SK-N-SH (cell line): ENCODE measurements at regions not wholly inside any gene's neighbourhood (a gene's known extent, or its start where the extent isn't known, plus 50 kb on each side); places are given as distances from the start of the nearest gene placed in this dataset.

ENCODE experiments used
- CTCF ChIA-PET: fragments of 300-600, 350-600 bp; formaldehyde crosslinking; extraction: SDS; loops from one replicate; lab custom pipeline; 2021; lab: Yijun Ruan, JAX
- POLR2A ChIA-PET: fragments of 350-600 bp; sonication (Branson Sonifier 250); formaldehyde crosslinking; extraction: SDS; loops from one replicate; lab custom pipeline; 2020; ENCODE audit warnings: antibody characterized with exemption, inconsistent platforms; lab: Yijun Ruan, JAX
- DNase-seq: peaks from one replicate; pipeline ENCODE4 v3.0.0; 2012
- H2AFZ ChIP-seq: fragments of 200-600 bp; sonication (generic); 2 replicates; pipeline ENCODE4 v1.8.1; 2016; ENCODE audit warnings: antibody characterized with exemption, mild to moderate bottlenecking, low read depth
- H3F3A ChIP-seq: fragments of 200-600 bp; sonication (generic); replicated peaks from 2 replicates; pipeline ENCODE3; 2016; ENCODE audit warnings: antibody characterized with exemption, mild to moderate bottlenecking; ENCODE audit not compliant: insufficient read depth
- H3K27ac ChIP-seq, 2 experiments: fragments of 200-500 bp in 1 of 2; fragments of 200-600 bp in 1 of 2; sonication (Bioruptor generic) in 1 of 2; sonication (generic), shearing (Covaris generic) in 1 of 2; 2 replicates each; pipeline versions ENCODE4 v1.5.1 to v1.6.1; 2014 to 2016; ENCODE audit warnings: low read depth in 2 of 2, inconsistent platforms in 1 of 2, low read length in 1 of 2, mild to moderate bottlenecking in 1 of 2, mixed read lengths in 1 of 2
- H3K27me3 ChIP-seq: fragments of 200-600 bp; sonication (generic), shearing (Covaris generic); 2 replicates; pipeline ENCODE4 v1.6.1; 2016; ENCODE audit warnings: mixed run types; ENCODE audit not compliant: insufficient read depth
- H3K36me3 ChIP-seq, 2 experiments: fragments of 200-500 bp in 1 of 2; fragments of 200-600 bp in 1 of 2; sonication (Bioruptor generic) in 1 of 2; sonication (generic) in 1 of 2; replicated peaks in 1 of 2; 2 replicates each; pipeline versions ENCODE3 to v1.5.1; 2014 to 2016; ENCODE audit warnings: low read length in 1 of 2, mild to moderate bottlenecking in 1 of 2; ENCODE audit not compliant: insufficient read depth in 2 of 2, control insufficient read depth in 1 of 2
- H3K4me1 ChIP-seq, 2 experiments: fragments of 200-500 bp in 1 of 2; fragments of 200-600 bp in 1 of 2; sonication (Bioruptor generic) in 1 of 2; sonication (generic), shearing (Covaris generic) in 1 of 2; 2 replicates each; pipeline versions ENCODE4 v1.5.1 to v1.6.1; 2014 to 2016; ENCODE audit warnings: low read depth in 1 of 2, low read length in 1 of 2, mixed run types in 1 of 2; ENCODE audit not compliant: insufficient read depth in 2 of 2, control insufficient read depth in 1 of 2
- H3K4me2 ChIP-seq: fragments of 200-600 bp; sonication (generic), shearing (Covaris generic); 2 replicates; pipeline ENCODE4 v1.6.1; 2017; ENCODE audit warnings: mixed run types
- H3K4me3 ChIP-seq, 2 experiments: fragments of 200-500 bp in 1 of 2; fragments of 200-600 bp in 1 of 2; sonication (Bioruptor generic) in 1 of 2; sonication (generic), shearing (Covaris generic) in 1 of 2; 2 replicates each; pipeline versions ENCODE4 v1.5.1 to v1.8.1; 2014 to 2016; ENCODE audit warnings: low read depth in 2 of 2, inconsistent platforms in 1 of 2, low read length in 1 of 2, mild to moderate bottlenecking in 1 of 2, mixed read lengths in 1 of 2, moderate library complexity in 1 of 2
- H3K79me2 ChIP-seq: fragments of 200-600 bp; sonication (generic); 2 replicates; pipeline ENCODE4 v1.8.1; 2017; ENCODE audit warnings: mild to moderate bottlenecking; ENCODE audit not compliant: insufficient read depth
- H3K9ac ChIP-seq: fragments of 200-600 bp; sonication (generic); 2 replicates; pipeline ENCODE4 v1.6.1; 2017; ENCODE audit warnings: mixed run types
- H3K9me2 ChIP-seq: fragments of 200-600 bp; sonication (generic); 2 replicates; pipeline ENCODE4 v1.6.1; 2017; ENCODE audit warnings: mixed run types
- H3K9me3 ChIP-seq: fragments of 200-600 bp; sonication (generic); 2 replicates; pipeline ENCODE4 v1.6.1; 2017; ENCODE audit warnings: mixed run types, mild to moderate bottlenecking, moderate library complexity
- H4K20me1 ChIP-seq: fragments of 200-600 bp; sonication (generic); 2 replicates; pipeline ENCODE4 v1.6.1; 2017; ENCODE audit warnings: mild to moderate bottlenecking, mixed run types; ENCODE audit not compliant: insufficient read depth
- CHD2 ChIP-seq: fragments of 150-350 bp; IDR thresholded peaks from 2 replicates; pipeline ENCODE4 v1.6.1; 2018; ENCODE audit warnings: low read length; ENCODE audit not compliant: partially characterized antibody
- EZH2phosphoT487 ChIP-seq: fragments of 200-600 bp; sonication (generic); IDR thresholded peaks from 2 replicates; pipeline ENCODE4 v1.6.1; 2017; ENCODE audit warnings: low read depth, mixed run types, mild to moderate bottlenecking, antibody characterized with exemption, moderate library complexity, borderline replicate concordance
- GABPA ChIP-seq: IDR thresholded peaks from 2 replicates; pipeline ENCODE4 v1.4.0; 2012; ENCODE audit warnings: low read depth, mild to moderate bottlenecking
- GATA2 ChIP-seq: sonication (generic); formaldehyde crosslinking; IDR thresholded peaks from 2 replicates; pipeline ENCODE4 v1.5.0; 2020; ENCODE audit warnings: mild to moderate bottlenecking, missing genetic modification reagents
- JUND ChIP-seq: IDR thresholded peaks from 2 replicates; pipeline ENCODE4 v1.4.0; 2012
- MAX ChIP-seq: IDR thresholded peaks from 2 replicates; pipeline ENCODE4 v1.4.0; 2012; ENCODE audit warnings: low read depth
- MEF2A ChIP-seq: IDR thresholded peaks from 2 replicates; pipeline ENCODE4 v1.4.0; 2012; ENCODE audit warnings: low read depth, borderline replicate concordance
- MXI1 ChIP-seq: IDR thresholded peaks from 2 replicates; pipeline ENCODE4 v1.6.1; 2012; ENCODE audit warnings: mild to moderate bottlenecking, low read depth, low read length, improper control_type of control experiment
- NFIC ChIP-seq: IDR thresholded peaks from 2 replicates; pipeline ENCODE4 v1.4.0; 2012; ENCODE audit warnings: borderline replicate concordance
- POLR2AphosphoS5 ChIP-seq: IDR thresholded peaks from 2 replicates; pipeline ENCODE4 v1.6.1; 2012; ENCODE audit warnings: low read depth, low read length
- RAD21 ChIP-seq: IDR thresholded peaks from 2 replicates; pipeline ENCODE4 v1.6.1; 2012; ENCODE audit warnings: mild to moderate bottlenecking, low read length
- RXRA ChIP-seq: IDR thresholded peaks from 2 replicates; pipeline ENCODE4 v1.4.0; 2012; ENCODE audit warnings: low read depth, mild to moderate bottlenecking, borderline replicate concordance
- SMC3 ChIP-seq: IDR thresholded peaks from 2 replicates; pipeline ENCODE4 v1.6.1; 2012; ENCODE audit warnings: low read depth, low read length, improper control_type of control experiment
- TAF1 ChIP-seq: IDR thresholded peaks from 2 replicates; pipeline ENCODE4 v1.6.1; 2012; ENCODE audit warnings: low read depth, mild to moderate bottlenecking, low read length, moderate library complexity, borderline replicate concordance
- TEAD4 ChIP-seq: IDR thresholded peaks from 2 replicates; pipeline ENCODE4 v1.4.0; 2012; ENCODE audit warnings: mild to moderate bottlenecking, borderline replicate concordance; ENCODE audit not compliant: insufficient read depth
- YY1 ChIP-seq: IDR thresholded peaks from 2 replicates; pipeline ENCODE4 v1.4.0; 2012; ENCODE audit warnings: low read depth, mild to moderate bottlenecking
- WGBS: methylation state at CpG from one replicate; pipeline ENCODE4 v1.1.6; 2017; ENCODE audit warnings: low lambda C conversion rate; 5-methylcytosine and 5-hydroxymethylcytosine counted together
- TF ChIP-seq, protein P1 (sequence below): IDR thresholded peaks from 2 replicates; pipeline ENCODE4 v1.6.1; 2012; ENCODE audit warnings: mild to moderate bottlenecking, low read depth, low read length, moderate library complexity

DNA sequence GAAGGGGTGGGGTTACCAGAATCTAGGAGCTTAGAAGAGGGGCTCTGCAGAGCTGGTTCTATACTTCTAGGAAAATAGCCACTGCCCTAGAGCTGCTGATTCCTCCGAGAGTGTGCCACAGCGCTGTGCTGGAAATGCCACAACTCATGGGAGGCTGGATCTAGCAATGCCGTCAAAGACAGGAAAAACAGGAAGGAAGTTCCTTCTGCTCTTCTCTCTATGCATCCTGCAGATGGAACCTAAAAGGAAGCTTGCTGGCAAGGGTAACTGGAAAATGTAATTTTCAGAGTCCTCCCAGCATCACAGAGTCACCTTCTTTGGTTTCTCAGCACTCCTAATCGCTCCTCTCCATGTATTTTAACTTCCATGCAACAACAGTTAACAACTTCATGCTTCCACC, 121.2 kb upstream of the TLL1 start:
- Histone ChIP-seq H3F3A (no peaks in the 10 kb centered on the region), H3K4me2 (no peak overlapping the region), H3K27ac (no peak overlapping the region), H3K27me3 (no peaks in the 10 kb centered on the region), H3K4me3 (no peak overlapping the region), H3K9me3 (no peaks in the 10 kb centered on the region), H3K79me2 (no peaks in the 10 kb centered on the region), H3K4me1 (no peaks in the 10 kb centered on the region), H2AFZ (no peak overlapping the region), H3K9me2 (no peaks in the 10 kb centered on the region), H3K9ac (no peak overlapping the region), H3K36me3 (no peaks in the 10 kb centered on the region), H4K20me1 (no peaks in the 10 kb centered on the region)
- DNase-seq = no peak
- 26% methylated on average over 4 of the region's 4 CpGs for WGBS
- TF ChIP-seq POLR2AphosphoS5 (no peak), JUND (no peak), YY1 (no peak), MXI1 (no peak), MEF2A (no peak), MAX (no peak), EZH2phosphoT487 (no peak), GABPA (no peak), SMC3 (no peak), RXRA (no peak), RAD21 (no peak), TAF1 (no peak), GATA2 (CRISPR knock-in tag) (no peak), CHD2 (no peak)
- TF ChIP-seq, protein P1, sequence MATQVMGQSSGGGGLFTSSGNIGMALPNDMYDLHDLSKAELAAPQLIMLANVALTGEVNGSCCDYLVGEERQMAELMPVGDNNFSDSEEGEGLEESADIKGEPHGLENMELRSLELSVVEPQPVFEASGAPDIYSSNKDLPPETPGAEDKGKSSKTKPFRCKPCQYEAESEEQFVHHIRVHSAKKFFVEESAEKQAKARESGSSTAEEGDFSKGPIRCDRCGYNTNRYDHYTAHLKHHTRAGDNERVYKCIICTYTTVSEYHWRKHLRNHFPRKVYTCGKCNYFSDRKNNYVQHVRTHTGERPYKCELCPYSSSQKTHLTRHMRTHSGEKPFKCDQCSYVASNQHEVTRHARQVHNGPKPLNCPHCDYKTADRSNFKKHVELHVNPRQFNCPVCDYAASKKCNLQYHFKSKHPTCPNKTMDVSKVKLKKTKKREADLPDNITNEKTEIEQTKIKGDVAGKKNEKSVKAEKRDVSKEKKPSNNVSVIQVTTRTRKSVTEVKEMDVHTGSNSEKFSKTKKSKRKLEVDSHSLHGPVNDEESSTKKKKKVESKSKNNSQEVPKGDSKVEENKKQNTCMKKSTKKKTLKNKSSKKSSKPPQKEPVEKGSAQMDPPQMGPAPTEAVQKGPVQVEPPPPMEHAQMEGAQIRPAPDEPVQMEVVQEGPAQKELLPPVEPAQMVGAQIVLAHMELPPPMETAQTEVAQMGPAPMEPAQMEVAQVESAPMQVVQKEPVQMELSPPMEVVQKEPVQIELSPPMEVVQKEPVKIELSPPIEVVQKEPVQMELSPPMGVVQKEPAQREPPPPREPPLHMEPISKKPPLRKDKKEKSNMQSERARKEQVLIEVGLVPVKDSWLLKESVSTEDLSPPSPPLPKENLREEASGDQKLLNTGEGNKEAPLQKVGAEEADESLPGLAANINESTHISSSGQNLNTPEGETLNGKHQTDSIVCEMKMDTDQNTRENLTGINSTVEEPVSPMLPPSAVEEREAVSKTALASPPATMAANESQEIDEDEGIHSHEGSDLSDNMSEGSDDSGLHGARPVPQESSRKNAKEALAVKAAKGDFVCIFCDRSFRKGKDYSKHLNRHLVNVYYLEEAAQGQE = no peak
- POLR2A ChIA-PET = no interaction called here
- CTCF ChIA-PET = no interaction called here

- no peak for TF ChIP-seq NFIC
- TF ChIP-seq, protein P1 = peak; percentile 58; the same call in 1 of the 2 replicates
- TF ChIP-seq TEAD4 = no peak
- no peak for TF ChIP-seq MXI1
- H4K20me1 ChIP-seq = no peaks in the 10 kb centered on the region
- 50% methylated on average over 4 of the region's 4 CpGs for WGBS
- H3K27ac ChIP-seq = no peak overlapping the region
- no peaks in the 10 kb centered on the region for H3F3A ChIP-seq
- no peak overlapping the region for H3K4me2 ChIP-seq
- no peaks in the 10 kb centered on the region for H3K9me2 ChIP-seq
- DNase-seq = no peak
- POLR2A ChIA-PET = no interaction called here
- H3K9me3 ChIP-seq = no peaks in the 10 kb centered on the region
- H3K79me2 ChIP-seq = no peaks in the 10 kb centered on the region
- H2AFZ ChIP-seq = no peak overlapping the region
- no peaks in the 10 kb centered on the region; a peak in 2 of 4 replicates for H3K4me1 ChIP-seq
- no peak overlapping the region for H3K4me3 ChIP-seq
- H3K36me3 ChIP-seq = no peaks in the 10 kb centered on the region
- H3K9ac ChIP-seq = no peak overlapping the region
- H3K27me3 ChIP-seq = no peaks in the 10 kb centered on the region
- CTCF ChIA-PET = interaction anchor here (1.5 kb wide), 1 partner anchor 8 kb away, joined by 4 read pairs; no protein-coding TSS in a partner anchor
Measured at GRCh38 chr4:165754664-165755063, 118.4 kb upstream of the TLL1 start.
